ENCODE measurements at regions not wholly inside any gene's neighbourhood (a gene's known extent, or its start where the extent isn't known, plus 50 kb on each side); places are given as distances from the start of the nearest gene placed in this dataset.
"Not testable (repeated sequence)": the region's sequence is repeated elsewhere in the genome, so short reads cannot be mapped to it uniquely, and the experiment has no call there.

DNA sequence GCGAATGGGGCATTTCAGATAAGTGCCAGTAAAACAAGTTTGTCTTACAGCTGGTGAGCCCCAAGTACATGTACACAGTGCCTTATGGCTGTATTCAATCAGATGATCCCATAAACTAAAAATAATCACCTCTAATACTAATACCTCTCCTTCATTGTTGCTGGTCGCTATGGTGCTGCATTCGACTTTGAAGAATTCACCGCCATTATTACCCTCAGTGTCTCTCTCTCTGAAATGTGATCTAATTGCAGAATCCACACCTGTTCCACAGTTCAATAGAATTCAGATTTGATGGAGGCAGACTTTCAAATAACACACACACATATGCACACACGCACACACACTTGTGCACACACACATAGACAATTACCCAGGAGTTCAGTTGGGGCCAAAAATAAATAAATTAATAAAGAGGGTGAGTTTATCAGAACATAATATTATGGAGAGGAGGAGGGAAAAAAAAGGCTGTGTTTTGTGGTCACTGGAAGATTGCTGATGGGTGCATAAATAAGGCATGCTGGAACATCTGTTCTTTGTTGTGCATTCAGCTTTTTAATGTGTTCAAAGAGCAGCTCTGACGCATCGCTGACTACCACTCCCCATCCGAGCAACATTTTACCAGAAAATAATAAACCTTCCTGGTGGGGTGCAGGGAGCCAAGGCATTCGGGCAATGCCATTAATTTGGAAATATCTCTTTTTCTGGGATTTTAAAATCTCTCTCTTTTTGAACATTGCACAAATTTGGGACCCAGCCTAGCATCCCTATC lies 235.7 kb downstream of the SATB1 start:
- DNase-seq (ENCODE audit: low read depth) = no peak

DNA sequence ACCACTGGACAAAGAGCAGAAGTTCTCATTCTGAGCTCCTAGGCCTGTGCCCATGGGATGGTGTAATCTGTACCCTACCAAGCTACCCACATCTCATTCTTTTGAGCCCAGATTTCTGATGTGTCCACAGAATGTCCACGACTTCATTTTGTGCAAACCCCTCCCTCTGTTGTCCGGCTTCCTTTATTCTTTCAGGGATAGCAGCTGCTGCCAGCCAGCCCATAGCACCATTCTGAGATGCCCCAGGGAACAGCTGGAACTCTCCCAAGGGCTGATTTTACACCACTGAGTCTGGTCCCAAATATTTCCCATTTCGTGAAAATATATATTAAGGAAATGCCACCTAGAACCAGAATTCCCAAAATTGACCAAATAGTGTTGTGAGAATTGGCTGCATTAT lies 236.6 kb downstream of the SATB1 start:
- no peak for DNase-seq (ENCODE audit: low read depth)

DNA sequence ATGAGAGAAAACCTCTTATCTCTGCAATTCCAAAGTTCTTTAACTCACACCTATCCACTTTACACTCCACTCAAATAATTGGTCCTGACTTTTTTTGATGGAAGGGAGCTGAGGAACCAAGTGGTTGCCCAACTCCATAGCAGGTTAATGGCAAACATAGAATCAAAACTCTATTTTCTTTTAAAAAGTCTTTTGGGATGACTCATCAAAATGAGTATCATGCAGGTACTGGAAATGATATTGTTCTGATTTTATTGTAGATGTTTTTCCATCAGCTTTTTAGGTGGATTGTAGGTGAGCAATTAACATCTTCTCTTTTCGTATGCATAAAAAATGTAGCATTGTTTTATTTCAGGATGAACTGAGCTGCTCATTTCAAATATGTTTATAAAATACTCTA lies 239.5 kb downstream of the SATB1 start:
- DNase-seq (ENCODE audit: low read depth) = no peak

DNA sequence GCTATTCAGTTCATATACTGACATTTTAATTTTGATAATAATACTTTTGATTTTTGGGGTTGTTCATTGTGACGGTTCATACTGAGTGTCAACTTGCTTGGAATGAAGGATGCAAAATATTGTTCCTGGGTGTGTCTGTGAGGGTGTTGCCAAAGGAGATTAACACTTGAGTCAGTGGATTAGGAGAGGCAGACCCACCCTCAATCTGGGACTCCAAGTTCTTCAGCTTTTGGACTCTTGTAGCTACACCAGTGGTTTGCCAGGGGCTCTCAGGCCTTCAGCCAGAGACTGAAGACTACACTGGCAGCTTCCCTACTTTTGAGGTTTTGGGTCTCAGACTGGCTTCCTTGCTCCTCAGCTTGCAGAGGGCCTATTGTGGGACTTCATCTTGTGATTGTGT lies 242.2 kb downstream of the SATB1 start:
- not testable (repeated sequence) for DNase-seq (ENCODE audit: low read depth)

DNA sequence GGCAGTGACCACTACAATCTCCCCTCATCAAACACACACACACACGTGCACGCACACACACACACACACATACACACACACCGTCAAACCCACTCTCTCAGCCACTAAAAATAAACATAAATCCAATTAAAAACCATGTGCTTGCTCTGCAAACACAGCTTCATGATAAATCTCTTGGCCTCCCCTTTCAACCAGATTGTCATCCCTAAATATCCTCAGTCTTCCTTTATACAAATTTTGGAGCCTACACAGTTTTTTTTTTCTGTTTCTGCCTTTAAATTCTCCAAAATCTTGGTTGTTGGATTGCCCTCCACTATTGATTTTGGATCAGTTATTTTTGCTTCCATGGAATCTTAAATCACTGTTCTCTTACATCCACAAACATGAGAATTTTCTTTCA lies 245.6 kb downstream of the SATB1 start:
- no peak for DNase-seq (ENCODE audit: low read depth)

DNA sequence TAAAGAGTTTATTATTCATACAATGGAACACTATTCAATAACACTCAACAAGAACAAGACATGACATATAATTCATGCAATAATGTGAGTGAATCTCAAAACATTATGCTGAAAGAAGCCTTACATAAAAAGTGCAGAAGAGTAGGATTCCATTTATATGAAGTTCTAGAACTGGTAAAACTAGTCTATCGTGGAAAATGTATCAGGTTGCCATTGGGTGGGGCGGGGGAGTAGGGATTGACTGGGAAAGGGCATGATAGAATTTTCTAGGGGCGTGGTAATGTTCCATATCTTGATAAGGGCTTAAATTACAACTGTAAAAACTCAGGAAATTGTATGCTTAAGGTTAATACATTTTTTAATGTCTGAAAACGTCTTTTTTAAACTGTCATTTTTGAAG lies 247.9 kb downstream of the SATB1 start:
- DNase-seq (ENCODE audit: low read depth) = no peak

DNA sequence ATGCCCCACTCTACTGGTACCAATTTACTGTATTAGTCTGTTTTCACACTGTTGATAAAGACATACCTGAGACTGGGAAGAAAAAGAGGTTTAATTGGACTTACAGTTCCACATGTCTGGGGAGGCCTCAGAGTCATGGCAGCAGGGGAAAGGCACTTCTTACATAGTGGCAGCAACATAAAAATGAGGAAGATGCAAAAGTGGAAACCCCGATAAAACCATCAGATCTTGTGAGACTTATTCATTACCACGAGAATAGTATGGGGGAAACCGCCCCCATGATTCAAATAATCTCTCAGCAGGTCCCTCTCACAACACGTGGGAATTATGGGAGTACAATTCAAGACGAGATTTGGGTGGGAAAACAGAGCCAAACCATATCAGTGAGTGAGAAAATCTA lies 251.2 kb downstream of the SATB1 start:
- DNase-seq (ENCODE audit: low read depth) = not testable (repeated sequence)

DNA sequence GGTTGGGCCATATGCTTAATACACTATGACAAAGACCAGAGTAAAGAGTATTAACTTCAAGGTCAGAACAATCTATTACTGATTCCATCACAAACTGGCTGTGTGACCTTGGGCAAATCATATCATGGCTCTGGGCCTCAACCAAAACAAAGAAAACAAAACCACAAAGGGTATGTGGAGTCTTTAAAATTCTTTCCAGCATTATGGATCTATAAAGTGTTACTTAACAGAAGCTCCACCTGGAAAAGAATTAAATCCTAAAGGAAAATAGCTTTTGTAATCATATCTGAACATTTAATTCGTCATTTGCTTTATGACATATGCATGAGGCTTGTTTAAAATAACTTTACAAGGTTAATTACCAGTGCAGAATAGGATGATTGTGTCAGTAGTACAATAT lies 265.5 kb downstream of the SATB1 start:
- DNase-seq (ENCODE audit: low read depth) = no peak

DNA sequence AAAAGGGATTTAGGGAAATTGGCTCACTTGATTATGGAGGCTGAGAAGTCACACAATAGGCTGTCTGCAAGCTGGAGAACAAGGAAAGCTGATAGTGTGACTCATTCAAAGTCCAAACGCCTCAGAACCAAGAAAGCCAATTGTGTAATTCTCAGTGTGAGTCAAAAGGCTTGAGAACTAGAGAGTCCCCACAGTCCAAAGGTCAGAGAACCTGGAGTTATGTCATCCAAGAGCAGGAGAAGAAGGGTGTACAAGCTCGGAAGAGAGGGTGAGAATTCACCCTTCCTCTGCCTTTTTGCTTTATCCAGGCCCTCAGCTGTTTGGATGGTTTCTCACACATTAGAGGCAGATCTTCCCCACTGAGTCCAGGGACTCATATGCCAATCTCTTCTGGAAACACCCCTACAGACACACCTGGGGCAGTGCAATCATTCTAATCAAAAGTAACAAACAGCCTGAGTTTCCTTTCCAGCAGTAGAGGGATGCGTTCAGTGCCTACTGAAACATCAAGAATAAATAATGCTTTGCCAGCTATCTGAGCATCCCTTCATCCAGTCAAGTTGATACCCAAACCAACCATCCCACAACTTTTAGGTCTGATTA lies 271.5 kb downstream of the SATB1 start:
- no peak for DNase-seq (ENCODE audit: low read depth)

DNA sequence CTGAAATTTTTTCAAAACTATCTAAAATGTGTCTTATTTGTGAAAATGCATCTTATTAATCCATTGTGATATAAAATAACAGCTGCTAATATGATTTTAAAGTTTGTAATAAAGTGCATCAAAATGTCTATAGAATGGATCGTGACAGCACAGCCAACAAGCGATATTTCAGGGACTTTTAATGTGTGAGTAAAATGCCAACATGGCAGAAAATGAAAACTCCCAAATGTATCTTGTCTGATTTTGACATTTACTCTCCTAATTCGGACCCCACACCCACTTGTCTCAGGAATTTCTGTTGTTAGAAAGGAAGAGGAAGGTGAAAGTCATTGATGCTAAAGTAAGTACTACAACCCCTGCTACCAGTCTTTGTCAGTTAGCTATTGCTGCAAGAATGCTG lies 273.9 kb downstream of the SATB1 start:
- DNase-seq (ENCODE audit: low read depth) = no peak

DNA sequence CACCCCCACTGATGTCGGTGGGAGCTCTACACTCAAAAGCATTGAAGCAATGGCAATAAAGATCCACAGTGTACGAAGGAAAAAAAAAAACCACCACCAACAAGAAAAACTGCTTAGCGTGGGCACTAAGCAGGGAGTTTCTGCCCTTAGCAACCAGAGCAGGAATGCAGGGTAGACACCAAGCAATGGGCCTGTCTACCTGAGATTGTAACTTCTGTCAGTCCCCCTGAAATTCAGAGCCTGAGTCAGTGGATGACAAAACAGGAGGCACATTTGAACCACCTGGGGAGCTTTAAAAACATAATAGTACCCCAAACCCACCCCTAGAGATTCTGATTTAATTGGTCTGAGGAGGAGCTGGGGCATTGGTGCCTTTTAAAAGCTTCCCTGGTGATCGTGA lies 275.2 kb downstream of the SATB1 start:
- no peak for DNase-seq (ENCODE audit: low read depth)

DNA sequence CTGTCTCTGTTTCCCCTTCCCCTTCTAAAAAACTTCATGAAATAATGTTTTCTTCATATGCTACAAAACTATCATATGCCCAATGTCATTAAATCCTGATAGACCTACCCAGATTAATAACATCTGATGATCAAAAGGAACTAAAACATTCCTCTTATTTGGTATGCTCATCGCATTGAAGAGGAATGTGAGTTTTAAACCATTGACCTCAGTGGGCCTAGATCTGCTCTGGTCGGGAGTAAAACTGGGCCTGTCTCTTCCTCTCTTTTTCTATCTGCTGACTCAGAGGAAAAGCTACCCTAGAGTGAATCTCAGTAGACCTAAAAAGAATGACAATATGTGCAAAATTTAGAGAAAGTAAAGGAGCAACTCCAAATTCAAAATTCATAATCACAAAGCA lies 275.8 kb downstream of the SATB1 start:
- DNase-seq (ENCODE audit: low read depth) = no peak

DNA sequence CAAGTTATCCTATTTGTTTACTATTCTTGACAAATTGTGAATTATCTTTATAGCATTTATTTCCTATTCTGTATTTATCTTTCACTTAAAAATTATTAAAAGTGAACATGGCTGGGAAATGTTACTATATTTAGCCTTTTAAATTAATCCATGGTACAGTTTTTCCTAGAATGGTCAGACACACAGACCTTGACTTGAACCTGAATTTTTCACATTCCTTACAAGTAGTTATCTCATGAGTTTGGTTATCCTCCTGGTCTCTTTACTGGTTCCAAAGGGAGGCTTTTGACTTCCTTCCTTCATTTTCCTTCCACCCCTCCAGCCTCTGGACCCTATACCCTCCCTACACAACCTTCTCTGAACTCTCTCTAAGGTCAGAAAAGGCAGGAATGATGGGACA lies 280.6 kb downstream of the SATB1 start:
- DNase-seq (ENCODE audit: low read depth) = no peak

DNA sequence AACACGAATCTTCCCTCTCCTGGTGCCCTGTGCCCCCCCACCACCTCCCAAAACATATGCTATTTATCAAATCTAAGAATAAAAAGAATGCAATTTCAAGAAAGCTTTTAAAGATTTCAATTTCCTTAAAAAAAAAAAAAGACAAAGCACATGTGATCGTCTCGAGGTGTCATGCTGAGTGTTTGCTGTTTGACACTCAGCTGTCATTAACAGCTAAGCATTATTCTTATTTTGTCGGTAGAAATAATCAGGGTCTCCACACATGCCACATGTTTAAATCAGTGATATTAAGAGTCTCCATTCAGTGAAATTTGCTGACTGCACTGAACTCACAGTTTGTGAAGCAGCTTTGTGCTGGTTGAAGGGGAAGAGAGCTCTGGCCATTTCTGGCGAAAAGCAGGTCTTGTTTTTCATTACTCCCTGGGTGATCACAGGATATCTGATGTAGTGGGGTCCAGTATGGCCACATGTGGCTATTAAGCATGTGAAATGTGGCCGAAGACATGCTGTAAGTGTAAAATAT lies 281.8 kb downstream of the SATB1 start:
- no peak for DNase-seq (ENCODE audit: low read depth)

DNA sequence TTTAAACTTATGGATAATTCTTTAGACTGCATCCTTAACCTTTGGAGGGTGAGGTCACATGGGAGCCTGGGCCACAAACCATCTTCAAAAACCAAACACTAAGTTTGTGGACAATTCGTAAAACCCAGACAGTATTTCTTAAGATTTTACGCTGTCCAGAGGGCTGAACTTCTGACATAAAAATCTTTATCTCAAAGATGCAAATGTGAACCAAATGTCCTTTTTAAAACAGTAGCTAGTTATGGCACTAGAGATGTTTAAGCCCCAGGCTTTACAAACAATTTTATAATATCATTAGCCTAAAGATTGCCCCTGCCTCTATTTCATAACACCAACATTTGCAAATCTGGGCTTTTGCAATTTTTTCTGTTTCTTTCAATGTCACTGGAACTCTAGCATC lies 287.2 kb downstream of the SATB1 start:
- DNase-seq (ENCODE audit: low read depth) = no peak

DNA sequence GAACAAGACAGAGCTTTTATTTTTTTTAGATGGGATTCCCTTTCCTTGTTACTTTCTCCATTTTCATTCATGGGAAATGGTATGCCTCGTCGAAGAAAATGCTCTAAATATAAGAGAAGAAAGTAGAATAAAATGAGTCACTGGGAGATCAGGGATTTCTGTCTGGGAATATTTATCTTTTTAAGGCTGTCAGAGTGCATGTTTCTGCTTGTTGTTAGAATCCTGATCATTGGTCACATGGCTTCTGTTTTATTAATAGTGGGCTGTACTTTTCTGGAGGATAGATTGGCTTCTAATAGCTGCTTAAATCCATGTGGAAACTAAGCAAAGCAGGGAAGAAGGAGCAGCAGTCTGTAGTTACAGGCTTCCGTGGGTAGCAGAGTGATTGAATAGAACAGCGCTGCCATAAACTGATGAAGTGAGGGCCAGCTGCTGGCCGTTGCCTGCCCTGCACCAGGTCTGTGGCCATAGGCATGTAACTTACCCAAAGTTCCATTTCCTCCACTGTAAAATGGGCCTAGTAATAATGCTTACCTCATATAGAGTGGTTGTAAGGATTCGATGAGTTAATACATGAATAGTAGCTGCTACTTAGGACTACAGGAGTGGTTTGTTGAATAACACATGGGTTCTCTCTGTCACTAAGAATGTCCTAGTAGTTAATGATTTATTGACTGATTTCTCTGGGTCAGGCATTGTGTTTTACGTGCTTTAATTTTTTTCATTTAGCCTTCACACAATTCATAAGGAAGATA lies 289.9 kb downstream of the SATB1 start:
- DNase-seq (ENCODE audit: low read depth) = no peak

DNA sequence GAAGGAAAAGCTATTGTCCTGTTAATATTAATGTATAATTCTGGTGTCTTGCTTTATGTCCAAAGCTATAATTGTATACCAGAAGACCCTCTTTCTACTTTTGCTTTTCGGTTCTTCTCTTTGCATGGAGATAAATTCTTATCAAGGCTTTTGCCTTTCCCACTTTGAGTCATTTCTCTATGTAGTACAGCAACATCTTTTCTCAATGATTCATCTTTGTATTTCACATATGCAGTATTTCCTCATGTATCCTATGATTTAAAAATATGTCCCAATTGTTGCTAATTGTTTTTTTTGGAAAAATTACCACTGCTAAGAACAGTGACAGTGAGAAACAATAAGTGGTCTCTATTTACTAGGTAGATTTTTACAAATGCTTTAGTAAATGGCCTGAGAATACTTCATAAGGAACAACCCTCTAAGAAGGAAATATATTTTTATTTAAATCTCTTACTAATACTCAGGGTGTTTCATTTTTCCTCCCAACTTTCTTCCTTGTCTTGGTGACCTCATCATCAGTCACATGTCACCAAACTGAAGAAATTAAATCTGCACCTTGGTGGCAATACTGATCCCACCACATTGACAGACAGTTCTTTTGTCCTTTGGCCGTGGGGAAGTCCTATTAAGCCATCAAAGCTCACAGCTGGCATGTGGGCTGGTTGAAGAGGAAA lies 290.6 kb downstream of the SATB1 start:
- no peak for DNase-seq (ENCODE audit: low read depth)

DNA sequence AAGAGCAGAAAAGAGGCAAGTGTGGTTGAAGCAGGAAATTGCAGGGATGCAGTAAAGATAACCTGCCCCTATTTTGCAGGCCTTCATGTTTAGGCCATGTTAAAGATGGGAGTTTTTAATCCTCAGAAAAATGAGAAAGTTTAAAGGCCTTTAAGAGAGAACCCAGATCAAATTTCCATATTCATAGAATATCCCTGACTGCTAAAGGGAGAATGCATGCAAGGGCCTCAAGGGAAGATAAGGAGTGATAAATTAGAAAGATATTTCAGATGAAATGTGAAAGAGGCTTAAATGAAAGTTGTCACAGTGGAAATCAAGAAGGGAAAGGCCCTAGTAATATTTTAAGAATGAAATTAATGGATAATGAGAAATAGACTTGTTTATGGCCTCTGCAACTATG lies 292.1 kb downstream of the SATB1 start:
- no peak for DNase-seq (ENCODE audit: low read depth)

DNA sequence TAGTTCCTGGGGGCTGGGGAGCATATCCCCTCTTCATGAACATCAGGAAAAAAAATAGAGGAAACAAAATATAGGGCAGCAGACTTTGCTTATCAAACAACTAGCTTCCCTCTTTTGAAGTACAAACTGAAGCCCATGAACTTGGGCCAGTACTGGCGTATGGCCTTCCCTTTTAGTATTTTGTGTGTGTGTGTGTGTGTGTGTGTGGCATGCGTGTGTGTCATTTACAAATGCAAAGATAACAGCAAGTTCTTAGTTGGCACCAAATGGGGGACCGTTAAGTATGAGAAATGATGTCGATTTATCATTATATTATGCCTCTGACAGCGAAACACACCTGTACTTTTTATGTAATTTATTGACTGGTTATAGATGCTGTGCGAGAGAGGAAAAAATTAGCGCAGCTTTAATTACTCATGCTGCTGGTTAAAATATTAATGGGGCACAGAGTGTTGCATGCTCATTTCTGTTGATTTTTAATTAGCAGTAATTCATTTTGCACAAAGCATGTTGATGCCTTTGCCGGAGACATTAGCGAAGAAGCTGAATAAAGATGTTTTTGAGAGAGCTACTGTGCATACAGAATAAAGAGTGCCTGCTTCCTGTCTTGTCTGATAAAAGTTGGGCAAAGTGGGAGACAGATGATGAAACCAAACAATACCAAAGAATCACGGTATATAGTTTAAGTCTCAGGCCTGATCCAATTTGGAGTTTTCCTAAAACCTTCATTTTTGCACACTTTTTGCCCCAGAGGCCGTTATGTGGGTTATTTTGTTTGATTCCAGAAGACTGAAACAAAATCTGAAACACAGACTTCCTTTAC lies 297.1 kb downstream of the SATB1 start:
- no peak for DNase-seq (ENCODE audit: low read depth)

DNA sequence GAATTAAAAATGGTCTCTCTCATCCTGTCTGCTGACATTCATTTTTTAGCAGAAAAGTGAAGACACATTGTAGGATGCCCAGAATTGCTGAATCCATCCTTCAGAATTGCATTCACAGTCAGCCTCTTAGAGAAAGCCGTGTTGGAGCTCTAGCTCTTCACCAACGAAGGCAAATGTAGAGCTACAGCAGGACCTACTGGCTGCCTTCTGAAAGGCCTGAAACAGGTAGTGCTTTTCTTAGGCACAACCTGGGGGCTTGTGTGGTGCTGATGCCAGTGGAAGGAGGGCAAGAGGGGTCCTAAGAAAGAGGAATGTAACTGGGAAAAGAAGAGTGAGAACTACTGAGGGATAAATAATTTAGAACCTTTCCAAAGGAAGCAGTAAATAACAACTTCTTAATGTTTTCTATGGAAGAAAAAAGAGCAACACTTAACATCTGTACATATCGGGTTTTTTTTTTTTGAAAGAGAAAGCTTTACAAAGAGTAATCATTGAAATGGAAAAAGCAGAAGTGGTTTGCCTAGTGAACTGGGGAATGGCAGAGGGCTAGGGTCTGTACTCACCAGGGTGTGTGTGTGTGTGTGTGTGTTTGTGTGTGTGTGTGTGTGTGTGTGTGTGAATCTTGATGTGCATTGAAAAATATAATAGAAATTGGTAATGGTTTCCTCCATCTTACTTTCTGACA lies 297.8 kb downstream of the SATB1 start:
- DNase-seq (ENCODE audit: low read depth) = no peak

DNA sequence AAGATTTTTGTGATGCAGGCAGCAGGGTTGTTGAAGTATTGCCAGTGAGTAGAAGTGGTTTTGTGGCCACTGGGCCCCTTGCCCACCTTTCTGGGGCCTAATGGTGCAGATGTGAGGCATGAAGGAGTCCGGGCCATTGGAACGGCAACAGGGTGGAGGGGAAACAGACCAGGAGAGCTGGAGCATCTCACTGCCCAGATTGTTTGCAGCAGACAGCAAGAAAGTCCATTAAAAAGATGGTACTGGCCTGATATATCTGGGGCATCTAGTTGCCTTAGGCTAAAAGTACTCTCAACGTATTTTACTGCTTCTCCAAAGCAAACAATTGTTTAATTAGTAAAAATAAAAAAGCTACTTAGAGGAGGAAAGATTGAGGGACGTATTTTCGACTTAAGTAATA lies 298.4 kb downstream of the SATB1 start:
- no peak for DNase-seq (ENCODE audit: low read depth)

Data from stimulated activated CD8-positive, alpha-beta memory T cell treated with anti-CD3 and anti-CD28 coated beads, Interleukin-7, amount 100 ng/mL, for 24 hours (primary cell).